K562 (cell line): ENCODE measurements at regions not wholly inside any gene's neighbourhood (a gene's known extent, or its start where the extent isn't known, plus 50 kb on each side); places are given as distances from the start of the nearest gene placed in this dataset.

ENCODE experiments used
- ATAC-seq: fragments of 200-7000 bp; cut with Tn5 transposase; 3 replicates; pipeline ENCODE4 v1.9.1; 2020; ENCODE audit warnings: moderate library complexity
- BruUV-seq: library from RNA; stranded (reverse); fragments of 400-500 nt; replicated peaks from 2 replicates; lab custom pipeline; 2021; lab: Mats Ljungman, UMichigan
- CTCF ChIA-PET: fragments of 300-600 bp; formaldehyde crosslinking; extraction: SDS; loops from one replicate; lab custom pipeline; 2021; ENCODE audit warnings: low intra/inter-chr PET ratio; lab: Yijun Ruan, JAX
- POLR2A ChIA-PET: fragments of 300-600, 350-650 bp; sonication (Branson Sonifier 250); formaldehyde crosslinking; extraction: SDS; loops from one replicate; lab custom pipeline; 2021; ENCODE audit warnings: antibody characterized with exemption, inconsistent platforms; lab: Yijun Ruan, JAX
- DNase-seq, 4 experiments: peaks; one replicate each; pipeline versions ENCODE4 v3.0.0 to v3.0.0-alpha.2; 2011 to 2018; ENCODE audit warnings: low spot score in 3 of 4, mixed read lengths in 3 of 4; ENCODE audit errors: extremely low read depth in 1 of 4
- FAIRE-seq: peaks from 2 replicates; lab custom pipeline; 2011; peaks lifted over from hg19 to GRCh38; lab: Jason Lieb, UNC
- H2AFZ ChIP-seq: 2 replicates; pipeline ENCODE4 v1.6.0; 2011; ENCODE audit warnings: low read depth, low read length, control low read depth, inconsistent platforms
- H3K27ac ChIP-seq: fragments of 200-600 bp; 3 replicates; pipeline ENCODE4 v1.8.0; 2011; ENCODE audit warnings: low read depth, mild to moderate bottlenecking, control low read depth, inconsistent platforms, low read length, moderate library complexity, mixed read lengths; ENCODE audit errors: extremely low read depth
- H3K27me3 ChIP-seq, 2 experiments: fragments of 300-600 bp in 1 of 2; 2 replicates in 1 of 2; 3 replicates in 1 of 2; pipeline versions ENCODE4 v1.6.0 to v1.8.0; 2011; ENCODE audit warnings: inconsistent platforms in 2 of 2, low read length in 2 of 2, mild to moderate bottlenecking in 1 of 2, mixed read lengths in 1 of 2, moderate library complexity in 1 of 2; ENCODE audit not compliant: control insufficient read depth in 2 of 2, insufficient read depth in 2 of 2
- H3K36me3 ChIP-seq: fragments of 300-600 bp; 3 replicates; pipeline ENCODE4 v1.8.0; 2011; ENCODE audit warnings: mild to moderate bottlenecking, low read length, inconsistent platforms; ENCODE audit not compliant: control insufficient read depth, insufficient read depth
- H3K4me1 ChIP-seq, 2 experiments: fragments of 200-600 bp in 1 of 2; replicated peaks in 1 of 2; 2 replicates in 1 of 2; 3 replicates in 1 of 2; pipeline versions ENCODE4 v1.5.1 to v1.8.0; 2011; ENCODE audit warnings: inconsistent platforms in 2 of 2, low read length in 2 of 2, mild to moderate bottlenecking in 1 of 2, mixed read lengths in 1 of 2, moderate library complexity in 1 of 2; ENCODE audit not compliant: control insufficient read depth in 2 of 2, insufficient read depth in 2 of 2
- H3K4me2 ChIP-seq: 2 replicates; pipeline ENCODE4 v1.6.1; 2011; ENCODE audit warnings: low read length, control low read depth, inconsistent platforms, mixed read lengths; ENCODE audit not compliant: insufficient read depth
- H3K4me3 ChIP-seq: fragments of 200-600 bp; sonication (generic), shearing (Covaris generic); 2 replicates; pipeline ENCODE4 v1.5.1; 2016; ENCODE audit warnings: control low read depth, inconsistent platforms
- H3K79me2 ChIP-seq: fragments of 200-600 bp; 3 replicates; pipeline ENCODE4 v1.8.0; 2011; ENCODE audit warnings: low read length, inconsistent platforms; ENCODE audit not compliant: control insufficient read depth, insufficient read depth
- H3K9ac ChIP-seq, 2 experiments: 2 replicates each; pipeline versions ENCODE4 v1.6.0 to v1.6.1; 2011; ENCODE audit warnings: low read depth in 2 of 2, low read length in 2 of 2, control low read depth in 1 of 2, inconsistent platforms in 1 of 2, mild to moderate bottlenecking in 1 of 2, mixed read lengths in 1 of 2; ENCODE audit not compliant: insufficient read depth in 1 of 2
- H3K9me1 ChIP-seq: one replicate; pipeline ENCODE4 v1.6.0; 2011; ENCODE audit warnings: inconsistent platforms, mild to moderate bottlenecking, low read length, moderate library complexity; ENCODE audit not compliant: control insufficient read depth, insufficient read depth
- H3K9me3 ChIP-seq: replicated peaks from 2 replicates; pipeline ENCODE4 v1.5.1; 2011; ENCODE audit warnings: low read depth, low read length, inconsistent platforms; ENCODE audit not compliant: control insufficient read depth, insufficient read depth
- H4K20me1 ChIP-seq: replicated peaks from 2 replicates; pipeline ENCODE4 v1.6.1; 2011; ENCODE audit warnings: low read length, inconsistent platforms, mixed read lengths; ENCODE audit not compliant: control insufficient read depth, insufficient read depth
- ETV1 ChIP-seq: fragments of 450-650 bp; conservative IDR thresholded peaks from 2 replicates; pipeline ENCODE4 v1.6.1; 2016; ENCODE audit warnings: missing genetic modification characterization, control low read depth, low read depth, missing compliant biosample characterization
- ETV5 ChIP-seq: sonication (generic); formaldehyde crosslinking; IDR thresholded peaks from 2 replicates; pipeline ENCODE4 v1.4.0; 2020; ENCODE audit warnings: low read depth, mild to moderate bottlenecking, missing genetic modification reagents
- MBD1 ChIP-seq: fragments of 250-450 bp; sonication (Bioruptor Pico); IDR thresholded peaks from 2 replicates; pipeline ENCODE4 v1.8.0; 2022; ENCODE audit warnings: inconsistent platforms
- ZKSCAN3 ChIP-seq: fragments of 250-450 bp; sonication (Bioruptor Pico); IDR thresholded peaks from 2 replicates; pipeline ENCODE4 v1.4.0; 2020
- ZNF121 ChIP-seq: sonication (generic); formaldehyde crosslinking; conservative IDR thresholded peaks from 2 replicates; pipeline ENCODE4 v1.8.0; 2022; ENCODE audit warnings: missing genetic modification reagents
- WGBS: fragments of 100-300 bp; shearing (Covaris generic); methylation state at CpG from one replicate; pipeline ENCODE4 v1.1.6; 2016; ENCODE audit warnings: low coverage, mixed read lengths; ENCODE audit not compliant: insufficient coverage; ENCODE audit errors: missing lambda C conversion rate; 5-methylcytosine and 5-hydroxymethylcytosine counted together
- in situ Hi-C: fragments of 300-500 bp; cut with MboI; formaldehyde crosslinking; loops from 4 replicates; pipeline ENCODE4 v1.15.0; 2018; ENCODE audit warnings: inconsistent platforms, mixed read lengths
- intact Hi-C: fragments of 100-400 bp; cut with micrococcal nuclease; formaldehyde crosslinking; loops from 2 replicates; pipeline ENCODE4 v1.14.2; 2022
- TF ChIP-seq, protein P1 (sequence below), 2 experiments: fragments of 150-350 bp in 1 of 2; IDR thresholded peaks; 2 replicates each; pipeline ENCODE4 v1.6.1; 2012 to 2016; ENCODE audit warnings: low read depth in 2 of 2, low read length in 2 of 2, mild to moderate bottlenecking in 1 of 2, moderate library complexity in 1 of 2

- H2AFZ ChIP-seq, result no peak overlapping the region
- no peak overlapping the region for H3K4me3 ChIP-seq
- no peaks in the 10 kb centered on the region for H3K9me3 ChIP-seq
- FAIRE-seq (no peak), ATAC-seq (no peak)
- CTCF ChIA-PET, result no interaction called here
- H3K9me1 ChIP-seq, result no peaks in the 10 kb centered on the region
- no peaks in the 10 kb centered on the region for H3K79me2 ChIP-seq
- H3K4me2 ChIP-seq, result no peak overlapping the region
- no peak overlapping the region for H3K27ac ChIP-seq
- no peaks in the 10 kb centered on the region for H3K27me3 ChIP-seq
- no peaks in the 10 kb centered on the region for H3K36me3 ChIP-seq
- intact Hi-C loops, result no loop called here
- TF ChIP-seq MBD1 (CRISPR knock-in tag) (no peak), ZKSCAN3 (CRISPR knock-in tag) (no peak), ETV1 (tag) (no peak), ETV5 (CRISPR knock-in tag) (no peak), ZNF121 (CRISPR knock-in tag) (no peak)
- TF ChIP-seq, protein P1, sequence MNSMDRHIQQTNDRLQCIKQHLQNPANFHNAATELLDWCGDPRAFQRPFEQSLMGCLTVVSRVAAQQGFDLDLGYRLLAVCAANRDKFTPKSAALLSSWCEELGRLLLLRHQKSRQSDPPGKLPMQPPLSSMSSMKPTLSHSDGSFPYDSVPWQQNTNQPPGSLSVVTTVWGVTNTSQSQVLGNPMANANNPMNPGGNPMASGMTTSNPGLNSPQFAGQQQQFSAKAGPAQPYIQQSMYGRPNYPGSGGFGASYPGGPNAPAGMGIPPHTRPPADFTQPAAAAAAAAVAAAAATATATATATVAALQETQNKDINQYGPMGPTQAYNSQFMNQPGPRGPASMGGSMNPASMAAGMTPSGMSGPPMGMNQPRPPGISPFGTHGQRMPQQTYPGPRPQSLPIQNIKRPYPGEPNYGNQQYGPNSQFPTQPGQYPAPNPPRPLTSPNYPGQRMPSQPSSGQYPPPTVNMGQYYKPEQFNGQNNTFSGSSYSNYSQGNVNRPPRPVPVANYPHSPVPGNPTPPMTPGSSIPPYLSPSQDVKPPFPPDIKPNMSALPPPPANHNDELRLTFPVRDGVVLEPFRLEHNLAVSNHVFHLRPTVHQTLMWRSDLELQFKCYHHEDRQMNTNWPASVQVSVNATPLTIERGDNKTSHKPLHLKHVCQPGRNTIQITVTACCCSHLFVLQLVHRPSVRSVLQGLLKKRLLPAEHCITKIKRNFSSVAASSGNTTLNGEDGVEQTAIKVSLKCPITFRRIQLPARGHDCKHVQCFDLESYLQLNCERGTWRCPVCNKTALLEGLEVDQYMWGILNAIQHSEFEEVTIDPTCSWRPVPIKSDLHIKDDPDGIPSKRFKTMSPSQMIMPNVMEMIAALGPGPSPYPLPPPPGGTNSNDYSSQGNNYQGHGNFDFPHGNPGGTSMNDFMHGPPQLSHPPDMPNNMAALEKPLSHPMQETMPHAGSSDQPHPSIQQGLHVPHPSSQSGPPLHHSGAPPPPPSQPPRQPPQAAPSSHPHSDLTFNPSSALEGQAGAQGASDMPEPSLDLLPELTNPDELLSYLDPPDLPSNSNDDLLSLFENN (IDR thresholded peaks at IDR 0.05; ENCODE audit: low read depth in 2 of 2, low read length in 2 of 2), result no peak
- TF ChIP-seq, all 486 proteins: peak for 0
- no peaks in the 10 kb centered on the region for H3K4me1 ChIP-seq
- no peak for DNase-seq
- 0% methylated on average over 1 of the region's 1 CpG for WGBS
- POLR2A ChIA-PET, result no interaction called here
- in situ Hi-C loops, result loop anchor here (25.0 kb wide), 1 partner anchor 542 kb away; the partner anchor contains the start of gene CCDC85A
- H4K20me1 ChIP-seq, result no peaks in the 10 kb centered on the region
- no peak overlapping the region for H3K9ac ChIP-seq
- BruUV-seq, result no TSS peak
Observed at GRCh38 chr2:56729212-56729611, 545.4 kb downstream of the CCDC85A start.
